ENCODE measurements at regions not wholly inside any gene's neighbourhood (a gene's known extent, or its start where the extent isn't known, plus 50 kb on each side); places are given as distances from the start of the nearest gene placed in this dataset.

GRCh38 chr10:6969659-6970058 lies 389.6 kb upstream of the PRKCQ start:
- DNase-seq (ENCODE audit: extremely low read depth, low read depth), result no peak
- H3K4me3 ChIP-seq (replicated peaks; ENCODE audit: low read depth, low read length), result no peak overlapping the region
- no peak for TF ChIP-seq CTCF (IDR thresholded peaks at IDR 0.05; ENCODE audit: low read depth, low read length, missing control alignments)

GRCh38 chr10:6964543-6964942 lies 384.5 kb upstream of the PRKCQ start:
- TF ChIP-seq CTCF (IDR thresholded peaks at IDR 0.05; ENCODE audit: low read depth, low read length, missing control alignments), result no peak
- DNase-seq (ENCODE audit: extremely low read depth, low read depth), result no peak

GRCh38 chr10:6962576-6962975 lies 382.5 kb upstream of the PRKCQ start:
- TF ChIP-seq CTCF (IDR thresholded peaks at IDR 0.05; ENCODE audit: low read depth, low read length, missing control alignments), result no peak
- no peak overlapping the region for H3K4me3 ChIP-seq (replicated peaks; ENCODE audit: low read depth, low read length)
- no peak for DNase-seq (ENCODE audit: extremely low read depth, low read depth)

More at GRCh38 chr10:6964543-6964942, 384.5 kb upstream of the PRKCQ start:
- H3K4me3 ChIP-seq (replicated peaks; ENCODE audit: low read depth, low read length), result no peak overlapping the region

- DNase-seq (ENCODE audit: extremely low read depth, low read depth), result no peak
- H3K4me3 ChIP-seq (replicated peaks; ENCODE audit: low read depth, low read length), result no peak overlapping the region
- no peak for TF ChIP-seq CTCF (IDR thresholded peaks at IDR 0.05; ENCODE audit: low read depth, low read length, missing control alignments)
Measured at GRCh38 chr10:6958711-6959110, 378.6 kb upstream of the PRKCQ start.

- TF ChIP-seq CTCF (IDR thresholded peaks at IDR 0.05; ENCODE audit: low read depth, low read length, missing control alignments), result no peak
- no peak overlapping the region for H3K4me3 ChIP-seq (replicated peaks; ENCODE audit: low read depth, low read length)
- no peak for DNase-seq (ENCODE audit: extremely low read depth, low read depth)
Measured at GRCh38 chr10:6958254-6958653, 378.2 kb upstream of the PRKCQ start.

- no peak overlapping the region for H3K4me3 ChIP-seq (replicated peaks; ENCODE audit: low read depth, low read length)
- DNase-seq (ENCODE audit: extremely low read depth, low read depth), result no peak
- no peak for TF ChIP-seq CTCF (IDR thresholded peaks at IDR 0.05; ENCODE audit: low read depth, low read length, missing control alignments)
Measured at GRCh38 chr10:6957851-6958250, 377.8 kb upstream of the PRKCQ start.

- TF ChIP-seq CTCF (IDR thresholded peaks at IDR 0.05; ENCODE audit: low read depth, low read length, missing control alignments), result no peak
- no peak overlapping the region for H3K4me3 ChIP-seq (replicated peaks; ENCODE audit: low read depth, low read length)
- no peak for DNase-seq (ENCODE audit: extremely low read depth, low read depth)
Measured at GRCh38 chr10:6956562-6956961, 376.5 kb upstream of the PRKCQ start.

Measured in HFF-Myc (cell line).